Gastroesophageal sphincter (tissue), 3 donors: ENCODE measurements at regions not wholly inside any gene's neighbourhood (a gene's known extent, or its start where the extent isn't known, plus 50 kb on each side); places are given as distances from the start of the nearest gene placed in this dataset.

ENCODE experiments used
- EP300 ChIP-seq: sonication (generic); formaldehyde crosslinking; IDR thresholded peaks from one replicate; pipeline ENCODE4 v1.6.1; 2017; ENCODE audit warnings: antibody characterized with exemption, mild to moderate bottlenecking
- TF ChIP-seq, protein P1 (sequence below), 4 experiments: fragments of 200-600 bp in 2 of 4; fragments of 450-650 bp in 2 of 4; sonication (generic) in 1 of 4; IDR thresholded peaks; one replicate each; pipeline ENCODE4 v1.5.1; 2017 to 2019; ENCODE audit warnings: antibody characterized with exemption in 4 of 4, mild to moderate bottlenecking in 2 of 4, moderate library complexity in 2 of 4

DNA sequence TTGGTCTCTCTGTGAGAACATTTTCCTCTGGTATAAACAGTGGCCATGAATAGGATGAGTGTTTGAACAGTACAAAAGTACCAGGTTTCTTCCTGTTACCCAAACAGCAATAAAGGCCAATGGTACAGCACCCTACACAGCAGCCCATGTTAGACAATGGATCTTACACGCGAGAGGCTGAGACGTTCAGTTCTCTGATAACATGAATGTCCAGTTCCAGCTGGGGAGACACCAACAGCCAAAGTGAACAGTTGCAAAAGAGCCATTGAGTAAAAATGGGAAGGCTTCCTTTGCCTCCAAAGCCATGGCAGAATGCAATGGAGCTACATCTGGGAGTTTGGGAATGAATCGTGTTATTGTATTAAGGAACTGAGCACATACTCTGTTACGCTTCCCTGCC, 246.8 kb upstream of the SGK1 start:
- no peak for TF ChIP-seq EP300
- TF ChIP-seq, protein P1, sequence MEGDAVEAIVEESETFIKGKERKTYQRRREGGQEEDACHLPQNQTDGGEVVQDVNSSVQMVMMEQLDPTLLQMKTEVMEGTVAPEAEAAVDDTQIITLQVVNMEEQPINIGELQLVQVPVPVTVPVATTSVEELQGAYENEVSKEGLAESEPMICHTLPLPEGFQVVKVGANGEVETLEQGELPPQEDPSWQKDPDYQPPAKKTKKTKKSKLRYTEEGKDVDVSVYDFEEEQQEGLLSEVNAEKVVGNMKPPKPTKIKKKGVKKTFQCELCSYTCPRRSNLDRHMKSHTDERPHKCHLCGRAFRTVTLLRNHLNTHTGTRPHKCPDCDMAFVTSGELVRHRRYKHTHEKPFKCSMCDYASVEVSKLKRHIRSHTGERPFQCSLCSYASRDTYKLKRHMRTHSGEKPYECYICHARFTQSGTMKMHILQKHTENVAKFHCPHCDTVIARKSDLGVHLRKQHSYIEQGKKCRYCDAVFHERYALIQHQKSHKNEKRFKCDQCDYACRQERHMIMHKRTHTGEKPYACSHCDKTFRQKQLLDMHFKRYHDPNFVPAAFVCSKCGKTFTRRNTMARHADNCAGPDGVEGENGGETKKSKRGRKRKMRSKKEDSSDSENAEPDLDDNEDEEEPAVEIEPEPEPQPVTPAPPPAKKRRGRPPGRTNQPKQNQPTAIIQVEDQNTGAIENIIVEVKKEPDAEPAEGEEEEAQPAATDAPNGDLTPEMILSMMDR (IDR thresholded peaks at IDR 0.05), result no peak
